CD4-positive, CD25-positive, alpha-beta regulatory T cell (primary cell): ENCODE measurements at regions not wholly inside any gene's neighbourhood (a gene's known extent, or its start where the extent isn't known, plus 50 kb on each side); places are given as distances from the start of the nearest gene placed in this dataset.

Experiments
- ATAC-seq, 2 donors: fragments of 150-1000 bp; cut with Tn5 transposase; one replicate each; pipeline ENCODE4 v1.10.0; 2021; ENCODE audit warnings: low read depth in 2 of 2, moderate number of reproducible peaks in 2 of 2, moderate library complexity in 1 of 2
- DNase-seq, 3 donors: peaks; one replicate each; pipeline versions ENCODE4 v3.0.0 to v3.0.0-alpha.2; 2012 to 2022; ENCODE audit warnings: mixed read lengths in 1 of 3
- H3K27ac ChIP-seq: one replicate; pipeline ENCODE4 v1.7.0; 2013; ENCODE audit warnings: mild to moderate bottlenecking, low read length; ENCODE audit not compliant: insufficient read depth, poor library complexity, severe bottlenecking
- H3K27me3 ChIP-seq: one replicate; pipeline ENCODE4 v1.7.0; 2013; ENCODE audit warnings: low read length; ENCODE audit not compliant: control insufficient read depth, insufficient read depth
- H3K36me3 ChIP-seq: one replicate; pipeline ENCODE4 v1.7.0; 2013; ENCODE audit warnings: mild to moderate bottlenecking, low read length, moderate library complexity; ENCODE audit not compliant: control insufficient read depth, insufficient read depth
- H3K4me1 ChIP-seq: 2 replicates; pipeline ENCODE4 v1.7.0; 2013; ENCODE audit warnings: mild to moderate bottlenecking, low read length; ENCODE audit not compliant: insufficient read depth, control insufficient read depth, poor library complexity, severe bottlenecking
- H3K4me3 ChIP-seq: one replicate; pipeline ENCODE4 v1.7.0; 2013; ENCODE audit warnings: low read depth, mild to moderate bottlenecking, low read length, moderate library complexity
- H3K9me3 ChIP-seq, 2 experiments: 1 replicate in 1 of 2; 2 replicates in 1 of 2; pipeline ENCODE4 v1.7.0; 2013; ENCODE audit warnings: low read length in 2 of 2, mild to moderate bottlenecking in 1 of 2, moderate library complexity in 1 of 2; ENCODE audit not compliant: control insufficient read depth in 2 of 2
- H3K27ac Mint-ChIP-seq, 3 donors: one replicate each; pipeline ENCODE4 v1.8.0; 2020 to 2022; ENCODE audit warnings: mild to moderate bottlenecking in 3 of 3, mixed read lengths in 3 of 3, moderate library complexity in 2 of 3
- H3K27me3 Mint-ChIP-seq: one replicate; pipeline ENCODE4 v1.8.0; 2022; ENCODE audit warnings: mild to moderate bottlenecking, mixed read lengths
- H3K36me3 Mint-ChIP-seq: one replicate; pipeline ENCODE4 v1.8.0; 2020; ENCODE audit warnings: mixed read lengths
- H3K4me1 Mint-ChIP-seq, 4 donors: one replicate each; pipeline ENCODE4 v1.8.0; 2020 to 2022; ENCODE audit warnings: mixed read lengths in 4 of 4, mild to moderate bottlenecking in 1 of 4
- H3K4me3 Mint-ChIP-seq, 4 donors: one replicate each; pipeline ENCODE4 v1.8.0; 2020 to 2022; ENCODE audit warnings: mild to moderate bottlenecking in 4 of 4, mixed read lengths in 4 of 4, moderate library complexity in 3 of 4
- H3K9me3 Mint-ChIP-seq, 7 donors: one replicate each; pipeline ENCODE4 v1.8.0; 2020 to 2022; ENCODE audit warnings: mixed read lengths in 7 of 7, mild to moderate bottlenecking in 3 of 7, moderate library complexity in 2 of 7

DNA sequence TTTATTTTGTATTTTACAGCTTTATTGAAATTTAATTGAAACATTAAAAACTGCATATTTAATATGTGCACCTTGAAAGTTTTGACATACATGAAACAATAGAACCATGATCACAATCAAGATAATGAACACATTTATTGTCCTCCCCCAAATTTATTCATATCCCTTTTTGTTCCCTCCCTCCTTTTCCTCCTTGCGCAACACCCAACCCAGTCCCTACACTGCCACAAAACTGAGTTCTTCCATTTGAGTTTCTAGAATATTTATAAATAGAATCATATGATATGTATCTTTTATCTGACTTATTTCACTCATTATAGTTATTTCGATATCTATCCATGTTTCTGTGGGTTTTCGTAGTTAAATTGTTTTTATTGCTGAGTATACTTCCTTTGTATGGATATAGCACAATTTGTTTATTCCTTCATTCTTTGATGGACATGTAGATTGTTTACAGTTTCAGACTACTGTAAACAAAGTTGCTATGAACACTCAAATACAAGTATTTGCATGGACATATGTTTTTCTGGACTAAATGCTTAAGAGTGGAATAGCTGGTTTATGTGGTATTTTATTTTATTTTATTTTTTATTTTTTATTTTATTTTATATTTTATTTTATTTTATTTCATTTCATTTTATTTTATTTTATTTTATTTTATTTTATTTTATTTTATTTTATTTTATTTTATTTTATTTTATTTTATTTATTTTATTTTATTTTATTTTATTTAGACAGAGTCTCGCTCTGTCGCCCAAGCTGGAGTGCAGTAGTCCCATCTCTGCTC lies 359.1 kb downstream of the SLC6A15 start:
- Histone ChIP-seq H3K27me3 (no peaks in the 10 kb centered on the region), H3K27ac (no peak overlapping the region), H3K36me3 (no peaks in the 10 kb centered on the region), H3K4me3 (no peak overlapping the region), H3K9me3 (no peaks in the 10 kb centered on the region), H3K4me1 (no peaks in the 10 kb centered on the region)
- ATAC-seq (no peak), DNase-seq (no peak)
- H3K9me3 Mint-ChIP-seq = peaks cover 0 to 3% (median 2%) of the 10 kb centered on the region in 7 donors
- H3K4me1 Mint-ChIP-seq = no peaks in the 10 kb centered on the region
- no peaks in the 10 kb centered on the region for H3K36me3 Mint-ChIP-seq
- no peaks in the 10 kb centered on the region for H3K27me3 Mint-ChIP-seq
- H3K27ac Mint-ChIP-seq = no peak overlapping the region
- H3K4me3 Mint-ChIP-seq = no peak overlapping the region

- DNase-seq (no peak), ATAC-seq (no peak)
- Histone ChIP-seq H3K4me3 (no peak overlapping the region), H3K27me3 (no peaks in the 10 kb centered on the region), H3K9me3 (no peaks in the 10 kb centered on the region), H3K4me1 (no peaks in the 10 kb centered on the region), H3K36me3 (no peaks in the 10 kb centered on the region), H3K27ac (no peak overlapping the region)
- Mint-ChIP-seq H3K27me3 (no peaks in the 10 kb centered on the region), H3K9me3 (peaks cover 0 to 5% (median 2%) of the 10 kb centered on the region in 7 donors), H3K27ac (no peak overlapping the region), H3K4me1 (no peaks in the 10 kb centered on the region), H3K4me3 (no peak overlapping the region), H3K36me3 (no peaks in the 10 kb centered on the region)
Observed at GRCh38 chr12:84551373-84551772, 361.2 kb downstream of the SLC6A15 start.

DNA sequence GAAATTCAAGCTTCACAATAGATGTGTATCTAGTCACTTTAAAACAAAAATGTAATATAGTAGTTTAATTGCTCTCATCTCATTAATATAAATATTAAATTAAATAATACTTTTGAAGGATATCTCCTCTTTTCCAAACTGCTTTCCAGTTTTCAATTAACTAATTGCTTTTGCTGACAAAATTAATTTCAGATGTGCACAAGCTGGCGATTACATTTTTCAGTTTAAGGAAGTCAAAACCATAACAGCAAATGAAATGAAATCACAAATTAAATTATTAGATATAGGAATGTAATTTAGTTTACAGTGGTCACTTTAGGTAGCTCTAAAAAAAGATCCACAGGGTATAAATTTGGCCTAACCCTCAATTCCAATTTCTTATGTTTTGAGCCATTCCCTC lies 362.1 kb downstream of the SLC6A15 start:
- no peaks in the 10 kb centered on the region for H3K36me3 ChIP-seq
- Mint-ChIP-seq H3K27me3 (no peaks in the 10 kb centered on the region), H3K4me3 (no peak overlapping the region), H3K36me3 (no peaks in the 10 kb centered on the region), H3K27ac (no peak overlapping the region), H3K4me1 (no peaks in the 10 kb centered on the region), H3K9me3 (peaks cover 0 to 9% (median 2%) of the 10 kb centered on the region in 7 donors)
- H3K27me3 ChIP-seq = no peaks in the 10 kb centered on the region
- ATAC-seq = no peak
- no peak overlapping the region for H3K27ac ChIP-seq
- no peak overlapping the region for H3K4me3 ChIP-seq
- DNase-seq = no peak
- H3K9me3 ChIP-seq = no peaks in the 10 kb centered on the region
- H3K4me1 ChIP-seq = no peaks in the 10 kb centered on the region

- no peaks in the 10 kb centered on the region for H3K36me3 Mint-ChIP-seq
- ATAC-seq (no peak), DNase-seq (no peak)
- H3K4me3 Mint-ChIP-seq = no peak overlapping the region
- Histone ChIP-seq H3K27ac (no peak overlapping the region), H3K4me1 (no peaks in the 10 kb centered on the region), H3K36me3 (no peaks in the 10 kb centered on the region), H3K27me3 (no peaks in the 10 kb centered on the region), H3K4me3 (no peak overlapping the region), H3K9me3 (no peaks in the 10 kb centered on the region)
- H3K27ac Mint-ChIP-seq = no peak overlapping the region
- no peaks in the 10 kb centered on the region for H3K27me3 Mint-ChIP-seq
- peaks cover 0 to 39% (median 4%) of the 10 kb centered on the region in 7 donors for H3K9me3 Mint-ChIP-seq
- no peaks in the 10 kb centered on the region for H3K4me1 Mint-ChIP-seq
Observed at GRCh38 chr12:84542289-84542688, 370.3 kb downstream of the SLC6A15 start.

DNA sequence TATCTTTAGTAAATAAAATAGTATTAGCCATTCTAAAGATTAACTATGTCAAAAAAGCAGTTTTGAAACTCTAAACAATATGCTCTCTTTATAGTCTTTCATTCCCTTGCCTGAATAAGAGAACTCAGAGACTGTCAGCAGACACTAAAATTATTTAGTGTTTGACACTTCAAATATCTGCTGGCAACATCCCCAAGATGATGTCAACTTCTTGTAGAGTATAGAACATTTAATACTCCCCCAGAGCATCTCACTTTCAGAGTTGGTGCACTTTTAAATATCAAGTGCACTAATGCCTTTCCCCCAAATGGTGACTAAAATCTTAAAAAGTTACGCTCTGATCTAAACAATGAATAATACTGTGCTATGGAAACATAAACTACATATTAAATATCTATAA lies 374.9 kb downstream of the SLC6A15 start:
- Mint-ChIP-seq H3K36me3 (no peaks in the 10 kb centered on the region), H3K27ac (no peak overlapping the region), H3K27me3 (no peaks in the 10 kb centered on the region), H3K9me3 (peaks cover 0 to 29% (median 6%) of the 10 kb centered on the region in 7 donors), H3K4me3 (no peak overlapping the region), H3K4me1 (no peaks in the 10 kb centered on the region)
- Histone ChIP-seq H3K27me3 (no peaks in the 10 kb centered on the region), H3K36me3 (no peaks in the 10 kb centered on the region), H3K4me1 (no peaks in the 10 kb centered on the region), H3K9me3 (no peaks in the 10 kb centered on the region), H3K4me3 (no peak overlapping the region), H3K27ac (no peak overlapping the region)
- no peak for ATAC-seq
- no peak for DNase-seq

DNA sequence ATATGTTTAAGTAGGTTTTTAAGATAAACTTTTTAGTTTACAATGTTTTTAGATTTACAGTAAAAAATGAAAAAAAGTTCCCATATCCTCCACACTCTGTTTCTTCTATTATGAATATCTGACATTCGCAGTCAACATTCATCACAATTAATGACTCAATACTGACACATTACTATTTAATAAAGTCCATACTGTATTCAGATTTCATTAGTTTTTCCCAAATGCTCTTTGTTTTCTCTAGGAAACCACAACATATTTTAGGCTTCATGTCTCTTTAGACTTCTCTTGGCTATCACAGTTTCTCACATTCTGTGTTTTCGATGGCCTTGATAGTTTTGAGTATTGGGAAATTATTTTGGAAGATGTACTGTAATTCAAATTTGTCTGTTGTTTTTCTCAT lies 399.8 kb downstream of the SLC6A15 start:
- no peak overlapping the region for H3K27ac Mint-ChIP-seq
- peaks cover 0 to 6% (median 0%) of the 10 kb centered on the region in 7 donors for H3K9me3 Mint-ChIP-seq
- no peak overlapping the region for H3K4me3 Mint-ChIP-seq
- H3K27me3 Mint-ChIP-seq = no peaks in the 10 kb centered on the region
- ATAC-seq = no peak
- Histone ChIP-seq H3K4me1 (no peaks in the 10 kb centered on the region), H3K27ac (no peak overlapping the region), H3K4me3 (no peak overlapping the region), H3K36me3 (no peaks in the 10 kb centered on the region), H3K9me3 (no peaks in the 10 kb centered on the region), H3K27me3 (no peaks in the 10 kb centered on the region)
- H3K4me1 Mint-ChIP-seq = no peaks in the 10 kb centered on the region
- no peak for DNase-seq
- no peaks in the 10 kb centered on the region for H3K36me3 Mint-ChIP-seq

- no peak for DNase-seq
- H3K4me1 Mint-ChIP-seq = no peaks in the 10 kb centered on the region
- no peak overlapping the region for H3K27ac ChIP-seq
Observed at GRCh38 chr12:84508851-84509260, 403.7 kb downstream of the SLC6A15 start.

More at GRCh38 chr12:84508851-84509260, 403.7 kb downstream of the SLC6A15 start:
- no peaks in the 10 kb centered on the region for H3K9me3 ChIP-seq
- no peaks in the 10 kb centered on the region for H3K27me3 ChIP-seq
- no peak overlapping the region for H3K4me3 ChIP-seq
- peaks cover 0 to 5% (median 0%) of the 10 kb centered on the region in 7 donors for H3K9me3 Mint-ChIP-seq
- H3K36me3 ChIP-seq = no peaks in the 10 kb centered on the region
- no peaks in the 10 kb centered on the region for H3K4me1 ChIP-seq
- no peak overlapping the region for H3K27ac Mint-ChIP-seq
- H3K4me3 Mint-ChIP-seq = no peak overlapping the region
- H3K36me3 Mint-ChIP-seq = no peaks in the 10 kb centered on the region
- ATAC-seq = no peak
- H3K27me3 Mint-ChIP-seq = no peaks in the 10 kb centered on the region
